Activated T-cell treated with anti-CD3 and anti-CD28 coated beads, Interleukin-2, amount 50 U/mL, for 1 hour (primary cell): ENCODE measurements at regions not wholly inside any gene's neighbourhood (a gene's known extent, or its start where the extent isn't known, plus 50 kb on each side); places are given as distances from the start of the nearest gene placed in this dataset.

Experiments
- DNase-seq: peaks from one replicate; pipeline ENCODE4 v3.0.0-alpha.2; 2020

- no peak for DNase-seq
Observed at GRCh38 chr7:25831831-25832411, 320.1 kb upstream of the NFE2L3 start.

- no peak for DNase-seq
Observed at GRCh38 chr7:25832456-25832855, 319.5 kb upstream of the NFE2L3 start.

DNA sequence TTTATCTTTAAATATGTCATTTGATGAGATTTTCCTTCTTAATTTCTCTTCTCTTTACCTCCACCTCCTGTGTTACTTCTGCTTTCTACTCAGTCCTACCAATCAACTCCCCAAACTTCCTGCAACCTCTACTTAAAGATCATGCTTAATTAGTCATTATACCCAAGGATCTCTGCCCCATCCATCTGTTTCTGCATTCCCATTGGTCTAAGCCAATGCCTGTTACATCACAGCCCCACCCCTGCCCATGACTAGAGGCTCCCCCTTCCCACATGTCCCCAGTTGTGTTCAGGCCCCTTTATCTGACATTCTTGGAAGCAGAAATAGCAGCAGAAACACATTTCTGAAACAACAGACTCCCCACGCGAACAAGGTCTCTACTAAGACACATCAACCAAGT, 319.1 kb upstream of the NFE2L3 start:
- DNase-seq = no peak

- DNase-seq = no peak
Observed at GRCh38 chr7:25834050-25834449, 317.9 kb upstream of the NFE2L3 start.

DNA sequence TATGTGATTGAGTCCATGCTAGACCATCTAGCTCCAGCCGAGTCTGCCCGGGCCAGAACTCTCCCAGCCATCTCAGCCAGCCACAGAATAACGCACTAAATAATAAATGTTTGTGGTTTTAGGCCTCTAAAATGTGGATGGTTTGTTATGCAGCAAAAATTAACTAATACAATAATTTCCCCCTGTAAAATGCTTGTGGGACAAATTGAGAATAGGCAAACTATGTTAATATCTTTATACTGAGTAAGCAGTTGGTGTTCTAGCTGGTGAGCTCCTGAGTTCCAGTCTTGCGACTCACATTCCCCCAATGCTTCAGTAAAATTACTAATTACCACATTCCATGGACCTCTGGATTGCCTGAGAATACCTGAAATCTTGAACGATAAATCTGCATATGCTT, 316.8 kb upstream of the NFE2L3 start:
- no peak for DNase-seq

DNA sequence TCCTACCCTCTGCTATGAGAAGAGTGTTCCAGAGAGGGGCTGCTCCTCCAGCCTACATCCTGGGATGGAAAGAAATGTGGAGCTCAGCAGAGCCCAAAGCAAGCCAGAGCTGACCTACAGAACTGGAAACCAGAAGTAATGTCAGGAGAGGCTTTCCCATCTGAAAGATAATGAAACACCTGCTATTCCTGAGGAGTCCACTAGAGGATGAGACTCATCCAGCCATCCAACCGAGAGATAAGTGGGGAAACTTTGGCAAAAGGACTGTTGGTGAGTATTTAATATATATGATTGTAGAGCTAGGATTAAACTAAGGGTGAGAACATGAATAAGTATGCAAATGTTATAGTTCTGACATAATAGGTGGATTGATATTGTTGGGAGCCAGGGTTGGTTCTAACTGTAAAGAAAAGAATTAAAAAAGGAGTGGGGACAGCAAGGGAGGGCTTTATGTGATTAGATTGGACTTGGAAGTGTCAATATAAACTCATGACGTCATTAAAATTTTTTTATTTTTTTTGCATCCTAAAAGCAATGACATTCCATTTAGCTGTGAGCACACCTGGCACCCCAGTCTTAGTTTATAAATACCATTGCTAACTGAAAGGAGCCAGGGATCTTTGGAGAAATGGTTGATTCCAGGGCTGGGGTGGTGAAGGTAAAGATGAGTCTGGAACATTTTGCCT, 312.8 kb upstream of the NFE2L3 start:
- no peak for DNase-seq

DNA sequence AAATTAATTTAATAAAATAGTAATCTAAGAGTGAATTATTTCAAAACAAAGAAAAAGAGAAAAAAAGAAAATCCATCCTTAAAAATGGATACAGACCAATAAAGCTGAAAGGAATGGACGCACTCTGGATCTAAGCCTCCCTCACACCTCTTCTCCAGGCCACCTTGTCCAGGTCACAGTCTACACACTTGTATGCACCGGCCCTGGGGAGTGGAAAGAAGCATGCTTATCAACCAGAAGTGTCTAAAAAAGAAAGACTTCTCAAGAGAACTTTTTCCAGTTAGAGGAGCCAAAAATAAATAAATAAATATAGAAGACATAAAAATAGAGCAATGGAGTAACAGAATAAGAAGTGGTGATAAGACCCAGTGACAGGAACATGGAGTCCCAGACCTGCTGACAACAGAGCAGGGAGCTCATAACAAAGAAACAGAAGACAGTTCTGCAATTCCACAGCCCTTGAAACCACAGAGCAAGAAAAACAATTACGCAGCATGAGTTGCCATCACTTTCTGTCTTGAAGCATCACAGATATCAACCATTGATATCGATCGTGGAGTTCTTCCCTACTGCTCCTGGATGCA, 311.7 kb upstream of the NFE2L3 start:
- DNase-seq = no peak

- no peak for DNase-seq
Observed at GRCh38 chr7:25841575-25841974, 310.4 kb upstream of the NFE2L3 start.

DNA sequence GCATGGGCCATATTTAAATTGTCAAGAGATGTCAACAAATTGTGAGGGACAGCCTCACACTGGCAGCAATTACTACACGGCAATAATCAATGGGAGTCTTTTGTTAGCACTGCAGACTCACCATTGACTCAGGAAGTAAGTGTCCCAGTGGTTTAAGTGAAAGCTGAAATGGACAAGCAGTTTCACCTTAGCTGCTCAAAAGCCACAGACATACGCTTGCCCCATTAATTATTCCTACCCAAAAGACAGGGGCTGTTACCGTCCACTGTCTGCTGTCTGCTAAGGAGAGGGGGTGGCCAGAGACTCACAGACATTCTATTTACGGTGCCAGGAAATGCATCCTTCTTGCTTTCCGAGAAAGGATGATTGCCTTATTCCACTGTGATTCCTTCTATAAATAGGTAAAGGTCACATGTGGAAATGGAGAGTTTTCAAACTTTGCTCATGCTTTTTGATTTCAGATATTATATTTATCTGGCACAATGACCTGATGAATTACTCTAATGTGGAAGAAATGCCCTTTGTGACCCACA, 309.7 kb upstream of the NFE2L3 start:
- DNase-seq = no peak

DNA sequence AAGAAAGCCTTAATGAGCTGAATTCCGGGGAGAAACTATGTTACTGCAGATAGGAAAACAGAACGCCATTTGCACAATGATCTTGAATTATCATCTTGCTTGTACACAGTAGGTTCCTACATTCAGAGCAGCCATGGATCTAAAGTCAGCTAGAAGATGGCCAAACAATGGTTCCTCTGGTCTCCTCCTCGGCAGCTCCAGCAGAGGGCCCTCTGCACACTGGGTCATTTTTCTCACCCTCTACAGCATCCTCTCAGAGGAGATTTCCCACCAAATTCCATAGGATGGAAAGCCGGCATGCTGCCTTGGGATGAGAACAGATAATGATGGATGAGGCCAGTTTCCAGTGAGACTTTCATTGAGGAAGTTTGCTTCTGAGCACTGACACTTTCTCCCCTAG, 308.5 kb upstream of the NFE2L3 start:
- no peak for DNase-seq

DNA sequence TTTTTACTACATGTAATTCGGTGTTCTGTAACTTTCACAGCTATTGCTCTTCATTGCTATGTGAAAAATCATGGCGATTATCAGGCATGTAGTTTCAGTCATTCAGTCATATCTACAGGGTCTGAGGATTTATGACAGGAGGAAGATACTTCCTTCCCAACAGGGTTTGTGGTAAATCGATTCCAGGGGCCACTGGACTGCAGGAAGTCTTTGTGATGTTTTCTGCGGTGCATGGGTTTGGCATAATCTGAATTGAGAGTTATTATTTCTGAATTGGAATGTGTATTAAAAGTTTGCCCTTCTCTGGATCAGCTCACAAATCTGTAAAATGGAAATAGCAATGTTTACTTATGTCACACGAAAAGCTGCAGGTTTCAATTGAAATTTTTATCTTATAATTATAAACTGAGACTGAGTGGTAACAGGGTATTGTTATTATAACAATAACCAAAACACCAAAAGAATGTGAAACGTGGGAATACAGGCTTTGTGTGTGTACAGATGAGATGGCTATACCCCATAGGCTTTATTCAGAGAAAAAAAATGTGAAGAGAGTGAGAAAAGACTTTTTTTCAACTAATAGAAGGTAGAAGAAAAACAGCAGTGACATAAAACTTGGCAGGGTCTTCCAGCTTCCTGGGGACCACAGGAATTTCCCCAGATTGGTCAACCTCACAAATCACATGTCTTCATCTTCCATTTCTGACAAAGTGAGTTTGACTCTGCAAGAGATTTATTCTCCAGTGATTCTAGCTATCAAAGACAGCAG, 307.7 kb upstream of the NFE2L3 start:
- no peak for DNase-seq

DNA sequence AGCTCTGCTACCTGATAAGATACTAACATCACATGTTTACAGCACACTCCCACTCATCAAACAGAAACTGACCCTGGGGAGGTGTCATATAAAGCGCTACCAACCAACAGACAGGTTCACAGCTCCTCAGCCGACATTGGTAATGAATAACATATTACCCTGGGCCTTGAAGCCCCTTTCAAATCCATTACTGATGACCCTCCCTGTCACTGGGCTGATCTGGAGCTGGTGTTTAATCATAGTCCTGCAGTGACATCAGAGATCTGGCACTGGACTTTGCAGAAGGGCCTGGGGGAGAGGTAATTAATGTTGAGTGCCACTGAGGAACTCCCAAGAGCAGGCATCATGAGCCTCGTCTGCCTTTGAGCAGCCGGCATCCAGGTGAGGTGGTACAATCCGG, 306.5 kb upstream of the NFE2L3 start:
- DNase-seq = no peak

GRCh38 chr7:25846722-25847121, 305.3 kb upstream of the NFE2L3 start:
- DNase-seq = no peak

GRCh38 chr7:25847336-25848070, 304.5 kb upstream of the NFE2L3 start:
- DNase-seq = no peak

GRCh38 chr7:25849500-25850184, 302.4 kb upstream of the NFE2L3 start:
- DNase-seq = no peak

DNA sequence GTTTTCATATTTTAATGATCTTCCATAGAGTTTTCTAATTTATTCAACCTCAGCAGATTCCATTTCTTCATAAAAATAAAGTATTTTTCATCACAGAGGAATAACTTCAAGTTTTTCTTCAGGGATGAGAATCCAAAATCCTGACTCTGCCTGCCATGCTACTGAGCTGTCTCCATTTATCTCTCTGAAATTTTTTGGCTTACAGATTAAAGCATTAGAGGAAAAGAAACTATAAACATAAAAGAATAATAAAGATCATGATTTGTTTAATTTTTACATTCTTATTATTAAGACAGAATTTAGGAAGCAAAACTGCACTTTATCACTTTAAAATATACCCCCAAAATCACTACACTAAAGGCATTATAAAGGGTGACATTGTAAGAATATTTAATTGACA, 301.8 kb upstream of the NFE2L3 start:
- no peak for DNase-seq

GRCh38 chr7:25850735-25851134, 301.3 kb upstream of the NFE2L3 start:
- no peak for DNase-seq

DNA sequence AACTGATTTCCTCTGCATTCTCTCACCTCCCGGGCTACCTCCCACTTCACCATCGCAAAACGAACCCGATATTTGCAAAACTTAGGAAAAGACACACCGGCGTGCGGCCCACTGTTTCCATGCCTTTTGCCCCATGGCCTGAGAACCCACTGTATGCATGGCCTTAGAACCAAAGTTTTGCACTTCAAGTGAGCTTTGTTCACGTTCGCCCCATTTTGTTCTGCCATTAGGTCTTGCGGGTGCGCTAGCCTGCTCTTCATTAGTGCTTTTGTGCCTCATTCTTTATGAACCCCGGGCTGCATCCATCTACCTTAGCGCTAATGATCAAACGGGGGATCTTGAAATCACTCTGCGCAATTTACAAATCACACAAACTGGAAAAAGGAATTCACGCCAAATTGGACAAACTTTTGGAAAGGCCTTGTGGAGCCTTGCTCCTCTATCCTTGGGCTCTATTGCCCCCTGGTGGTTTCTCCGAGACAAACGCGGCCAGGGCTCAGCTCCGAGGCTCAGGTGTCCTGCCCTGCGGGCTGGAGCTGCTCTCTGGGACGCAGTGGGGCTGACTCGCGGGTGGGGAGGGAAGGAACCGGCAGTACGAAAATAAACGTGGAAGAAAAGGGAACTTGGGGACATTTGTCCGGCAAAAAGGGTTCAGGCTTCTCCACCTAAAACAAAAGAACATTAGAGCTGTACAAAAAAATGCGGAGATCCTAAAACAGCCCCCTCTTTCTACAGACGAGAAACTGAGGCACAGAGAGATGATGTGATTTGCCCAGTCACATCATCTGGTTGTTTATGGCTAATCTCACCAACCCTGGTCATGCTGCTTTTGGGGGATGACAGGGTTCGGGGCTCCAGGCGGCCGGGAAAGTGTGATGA, 300.4 kb upstream of the NFE2L3 start:
- peak; percentile 63 for DNase-seq

DNA sequence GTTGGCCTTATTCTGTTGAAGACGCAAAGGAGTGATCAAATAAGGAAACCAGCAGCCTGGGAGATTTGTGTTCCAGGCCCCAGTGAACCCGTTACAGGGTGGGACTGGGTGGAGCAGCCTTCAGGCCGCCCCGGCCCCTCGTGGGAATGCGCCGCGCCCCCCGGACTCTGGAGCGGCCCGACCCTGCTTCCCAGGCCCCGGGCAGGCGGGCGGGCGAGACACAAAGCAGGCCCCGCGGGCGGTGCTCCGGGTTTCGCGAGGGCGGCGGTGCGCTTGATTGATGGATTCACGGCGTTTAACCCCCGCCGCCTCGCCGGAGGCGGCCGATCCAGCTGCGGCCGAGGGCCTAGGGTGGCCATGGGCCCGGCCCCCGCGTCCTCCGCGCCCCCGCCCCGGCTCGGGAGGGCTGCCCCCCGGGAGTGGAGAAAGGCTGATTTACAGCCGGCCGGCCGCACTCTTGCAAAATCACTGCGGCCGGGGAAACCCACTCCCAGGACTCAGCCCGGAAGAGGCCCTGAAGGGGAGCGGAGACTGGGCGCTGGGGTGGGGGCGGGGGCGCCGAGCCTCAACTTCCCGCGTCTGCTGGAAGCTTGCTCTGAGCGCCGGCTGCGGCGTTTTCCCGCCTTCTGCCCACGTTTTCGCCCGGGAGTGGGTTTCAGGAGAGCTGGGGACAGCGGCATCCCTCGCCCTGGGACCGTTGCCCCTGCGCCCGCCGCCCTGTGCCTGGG, 299.6 kb upstream of the NFE2L3 start:
- DNase-seq = peak; percentile 37

DNA sequence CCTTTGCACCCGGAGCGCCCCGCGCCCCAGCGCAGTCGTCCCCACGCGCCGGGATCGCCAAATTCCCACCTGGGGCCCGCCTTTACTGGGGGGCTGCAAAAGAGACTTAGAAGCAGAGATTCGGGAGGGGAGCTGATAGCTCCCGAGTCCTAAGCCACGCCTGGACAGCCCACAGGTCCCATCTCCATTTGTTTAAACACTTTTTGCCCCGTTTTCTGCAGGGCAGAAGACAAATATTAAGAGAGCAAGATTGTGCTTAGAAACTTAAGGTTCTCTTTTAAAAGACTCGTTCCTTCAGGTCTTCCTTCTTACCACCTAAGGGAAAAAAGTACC, 299.1 kb upstream of the NFE2L3 start:
- DNase-seq = no peak

GRCh38 chr7:25853314-25853713, 298.7 kb upstream of the NFE2L3 start:
- no peak for DNase-seq
